ENCODE measurements at regions not wholly inside any gene's neighbourhood (a gene's known extent, or its start where the extent isn't known, plus 50 kb on each side); places are given as distances from the start of the nearest gene placed in this dataset.

- no peak for DNase-seq
Observed at GRCh38 chr16:26993511-26993910, 73.2 kb upstream of the C16orf82 start.

GRCh38 chr16:26993963-26994362 lies 72.8 kb upstream of the C16orf82 start:
- no peak for DNase-seq

GRCh38 chr16:26995522-26995921 lies 71.2 kb upstream of the C16orf82 start:
- no peak for DNase-seq

DNA sequence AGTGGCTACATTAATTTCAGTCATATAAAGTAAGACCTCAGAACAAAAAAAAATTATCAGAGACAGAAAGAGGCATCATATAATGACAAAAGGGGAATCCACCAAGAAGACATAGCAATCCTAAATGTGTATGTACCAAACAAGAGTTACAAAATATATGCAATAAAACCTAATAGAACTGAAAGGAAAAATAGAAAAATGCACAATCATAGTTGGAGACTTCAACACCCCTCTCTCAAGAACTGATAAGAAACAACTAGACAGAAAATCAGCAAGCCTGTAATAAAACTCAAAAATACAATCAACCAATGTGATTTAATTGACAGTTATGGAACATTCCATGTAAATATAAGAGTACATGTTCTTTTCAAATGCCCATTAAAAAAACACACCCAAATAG lies 61.3 kb upstream of the C16orf82 start:
- DNase-seq, result no peak

Data from T1000 (cell line).